ENCODE measurements at regions not wholly inside any gene's neighbourhood (a gene's known extent, or its start where the extent isn't known, plus 50 kb on each side); places are given as distances from the start of the nearest gene placed in this dataset.

- no peak overlapping the region for H3K4me3 ChIP-seq (replicated peaks in 1 of 3; ENCODE audit: insufficient read depth in 1 of 3, low read depth in 2 of 3, low read length in 3 of 3)
- intact Hi-C loops (cut with micrococcal nuclease; ENCODE audit: unreplicated experiment) (no loop called here), in situ Hi-C loops (cut with HindIII; ENCODE audit: extremely low pct_ligation_motif_present, low pct_unique_long_range_greater_than_20kb) (no loop called here)
- H3K27ac ChIP-seq (ENCODE audit: extremely low read length, insufficient read depth, low read length) = no peak overlapping the region
- CTCF ChIA-PET (ENCODE audit: low intra/inter-chr PET ratio, low total read pairs) = no interaction called here
- no peak for FAIRE-seq
- no peaks in the 10 kb centered on the region for H3K9me3 ChIP-seq (ENCODE audit: low read length)
- no peak overlapping the region for H3K9ac ChIP-seq (ENCODE audit: insufficient read depth, low read depth, low read length)
- DNase-seq (ENCODE audit: low spot score) = no peak
- 40% methylated on average over 2 of the region's 2 CpGs for WGBS (ENCODE audit: low lambda C conversion rate)
- H3K4me2 ChIP-seq (ENCODE audit: low read depth, low read length) = no peak overlapping the region
- no peaks in the 10 kb centered on the region for H4K20me1 ChIP-seq (ENCODE audit: insufficient read depth, low read length)
- H2AFZ ChIP-seq (ENCODE audit: low read length) = no peak overlapping the region
- POLR2A ChIA-PET = no interaction called here
- BruUV-seq (replicated peaks) = no TSS peak
- H3K27me3 ChIP-seq (ENCODE audit: control insufficient read depth in 1 of 2, insufficient read depth in 2 of 2, low read length in 2 of 2) = no peaks in the 10 kb centered on the region
- H3K4me1 ChIP-seq (ENCODE audit: insufficient read depth, low read length) = no peaks in the 10 kb centered on the region
- ATAC-seq = no peak
- no peaks in the 10 kb centered on the region for H3K79me2 ChIP-seq (ENCODE audit: insufficient read depth, low read length)
- no peaks in the 10 kb centered on the region for H3K36me3 ChIP-seq (replicated peaks in 1 of 2; ENCODE audit: control insufficient read depth in 1 of 2, insufficient read depth in 2 of 2, low read length in 2 of 2)
- TF ChIP-seq FOSL2 (CRISPR knock-in tag; IDR thresholded peaks at IDR 0.05) = no peak
- no peak for TF ChIP-seq TBP (CRISPR knock-in tag; IDR thresholded peaks at IDR 0.05)
- TF ChIP-seq ZNF354B (CRISPR knock-in tag; IDR thresholded peaks at IDR 0.05) = no peak
- no peak for TF ChIP-seq RERE (CRISPR knock-in tag; IDR thresholded peaks at IDR 0.05; ENCODE audit: low read depth)
- no peak for TF ChIP-seq ZBTB33 (CRISPR knock-in tag; IDR thresholded peaks at IDR 0.05)
- no peak for TF ChIP-seq HMGA1 (CRISPR knock-in tag; conservative IDR thresholded peaks at IDR 0.05)
- no peak for TF ChIP-seq KLF16 (CRISPR knock-in tag; IDR thresholded peaks at IDR 0.05)
- no peak for TF ChIP-seq JUN (CRISPR knock-in tag; IDR thresholded peaks at IDR 0.05)
- no peak for TF ChIP-seq ZBTB20 (CRISPR knock-in tag; IDR thresholded peaks at IDR 0.05; ENCODE audit: borderline replicate concordance, low read depth)
- TF ChIP-seq, protein P1, sequence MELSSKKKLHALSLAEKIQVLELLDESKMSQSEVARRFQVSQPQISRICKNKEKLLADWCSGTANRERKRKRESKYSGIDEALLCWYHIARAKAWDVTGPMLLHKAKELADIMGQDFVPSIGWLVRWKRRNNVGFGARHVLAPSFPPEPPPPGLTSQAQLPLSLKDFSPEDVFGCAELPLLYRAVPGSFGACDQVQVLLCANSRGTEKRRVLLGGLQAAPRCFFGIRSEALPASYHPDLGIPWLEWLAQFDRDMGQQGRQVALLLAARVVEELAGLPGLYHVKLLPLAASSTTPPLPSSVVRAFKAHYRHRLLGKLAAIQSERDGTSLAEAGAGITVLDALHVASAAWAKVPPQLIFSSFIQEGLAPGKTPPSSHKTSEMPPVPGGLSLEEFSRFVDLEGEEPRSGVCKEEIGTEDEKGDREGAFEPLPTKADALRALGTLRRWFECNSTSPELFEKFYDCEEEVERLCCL (CRISPR knock-in tag; IDR thresholded peaks at IDR 0.05; ENCODE audit: borderline replicate concordance) = no peak
- TF ChIP-seq EED (CRISPR knock-in tag; IDR thresholded peaks at IDR 0.05) = no peak
- TF ChIP-seq FOXP4 (CRISPR knock-in tag; IDR thresholded peaks at IDR 0.05) = no peak
- no peak for TF ChIP-seq ZNF136 (CRISPR knock-in tag; IDR thresholded peaks at IDR 0.05; ENCODE audit: low read depth)
These were observed 163.3 kb upstream of the ADCY1 start for GRCh38 chr7:45410893-45411292.
